Stimulated activated CD4-positive, alpha-beta T cell treated with anti-CD3 and anti-CD28 coated beads, Interleukin-1b, Interleukin-23, amount 100 ng/mL, for 1 hour (primary cell): ENCODE measurements at regions not wholly inside any gene's neighbourhood (a gene's known extent, or its start where the extent isn't known, plus 50 kb on each side); places are given as distances from the start of the nearest gene placed in this dataset.

Experiments
- DNase-seq, 2 donors: peaks; one replicate each; pipeline ENCODE4 v3.0.0-alpha.2; 2020; ENCODE audit warnings: low read depth in 2 of 2

GRCh38 chr4:140213116-140213515 is 59.1 kb upstream of the MAML3 start:
- no peak for DNase-seq

- no peak for DNase-seq
Measured at GRCh38 chr4:140212646-140213045, 58.7 kb upstream of the MAML3 start.

- no peak for DNase-seq
Measured at GRCh38 chr4:140212194-140212593, 58.2 kb upstream of the MAML3 start.

- DNase-seq = no peak
Measured at GRCh38 chr4:140211693-140212092, 57.7 kb upstream of the MAML3 start.

- DNase-seq = no peak
Measured at GRCh38 chr4:140211161-140211560, 57.2 kb upstream of the MAML3 start.

- no peak for DNase-seq
Measured at GRCh38 chr4:140208921-140209320, 54.9 kb upstream of the MAML3 start.
